SKM-1 (cell line): ENCODE measurements at regions not wholly inside any gene's neighbourhood (a gene's known extent, or its start where the extent isn't known, plus 50 kb on each side); places are given as distances from the start of the nearest gene placed in this dataset.
"Not testable (repeated sequence)": the region's sequence is repeated elsewhere in the genome, so short reads cannot be mapped to it uniquely, and the experiment has no call there.

Source experiments
- DNase-seq: peaks from one replicate; lab custom pipeline; 2025; ENCODE audit not compliant: unreplicated experiment; lab: John Stamatoyannopoulos, UW

- no peak for DNase-seq
Observed at GRCh38 chr2:147041121-147041494, 803.7 kb upstream of the ACVR2A start.

DNA sequence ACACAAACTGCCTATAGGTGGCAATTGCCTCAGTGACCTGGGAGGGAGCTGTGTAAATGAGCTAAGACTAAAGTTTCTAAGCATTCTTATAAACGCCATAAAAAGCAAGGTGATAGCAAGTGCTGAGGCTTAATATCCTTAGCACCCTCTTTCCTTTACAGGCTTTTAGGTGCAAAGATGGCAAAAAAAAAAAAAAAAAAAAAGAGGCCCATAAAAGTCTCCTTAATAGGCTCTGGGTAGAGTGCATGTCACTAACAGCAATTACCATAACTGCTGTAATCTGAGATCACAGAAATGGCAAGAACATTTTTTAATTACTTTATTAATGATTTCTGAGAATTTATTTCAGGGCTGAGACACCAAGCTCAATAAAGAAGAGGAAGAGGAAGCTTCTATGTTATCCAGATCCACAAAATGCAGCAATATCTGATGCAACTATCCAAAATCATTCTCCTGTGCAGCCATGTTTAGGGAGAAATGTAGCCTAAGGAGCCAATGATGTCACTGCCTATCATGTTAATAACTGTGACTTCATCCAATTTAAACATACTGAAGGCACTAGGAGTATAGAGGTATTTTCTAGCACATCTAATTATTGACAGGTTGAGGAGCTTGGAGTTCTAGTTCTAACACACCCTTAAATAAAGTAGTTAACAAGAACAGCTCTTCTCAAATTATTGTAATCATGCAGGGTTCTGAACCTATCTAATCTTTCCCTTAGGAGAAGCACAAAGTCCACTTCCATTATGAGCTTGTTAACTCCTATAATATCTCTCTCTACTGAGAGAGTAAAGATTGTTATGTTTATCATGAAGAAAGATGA lies 804.3 kb upstream of the ACVR2A start:
- DNase-seq = no peak

GRCh38 chr2:147037048-147037447 lies 807.8 kb upstream of the ACVR2A start:
- DNase-seq = no peak

DNA sequence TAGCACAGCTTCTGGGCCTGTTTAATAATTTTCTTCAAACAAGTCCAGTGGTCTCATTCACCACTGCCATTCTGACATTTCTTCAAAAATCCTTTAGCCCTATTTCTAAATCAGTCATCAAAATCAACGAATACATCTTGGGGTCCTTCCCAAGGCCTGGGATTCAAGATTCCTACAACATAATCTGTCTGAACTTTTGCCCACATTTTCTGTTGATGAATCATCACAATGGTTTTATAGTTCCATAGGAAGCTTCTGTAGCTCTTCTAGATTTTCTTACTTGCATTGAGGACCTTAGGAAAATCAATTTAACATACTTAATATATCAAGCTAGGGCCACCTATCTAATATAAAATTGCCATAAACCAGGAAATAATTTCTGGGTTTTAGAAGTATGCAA lies 811.8 kb upstream of the ACVR2A start:
- no peak for DNase-seq

DNA sequence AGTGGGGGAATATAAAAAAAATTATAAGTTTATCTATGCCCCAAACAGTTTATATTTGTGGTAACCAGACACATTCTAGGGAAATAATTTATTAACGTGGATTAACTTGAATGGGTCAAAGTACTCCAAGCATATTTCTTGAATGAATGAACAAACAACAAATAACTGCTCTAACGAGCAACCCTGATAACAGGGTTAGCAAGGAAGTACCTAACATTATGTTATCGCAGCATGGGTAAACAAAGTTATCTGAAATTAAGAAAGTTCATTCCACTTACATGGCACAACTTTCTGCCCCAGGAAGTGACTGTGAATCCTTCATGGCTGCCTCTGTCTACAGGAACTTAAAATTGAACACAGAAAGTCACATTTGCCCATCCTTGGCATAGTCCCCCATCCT lies 812.9 kb upstream of the ACVR2A start:
- no peak for DNase-seq

GRCh38 chr2:147030966-147031720 lies 813.7 kb upstream of the ACVR2A start:
- DNase-seq = no peak

DNA sequence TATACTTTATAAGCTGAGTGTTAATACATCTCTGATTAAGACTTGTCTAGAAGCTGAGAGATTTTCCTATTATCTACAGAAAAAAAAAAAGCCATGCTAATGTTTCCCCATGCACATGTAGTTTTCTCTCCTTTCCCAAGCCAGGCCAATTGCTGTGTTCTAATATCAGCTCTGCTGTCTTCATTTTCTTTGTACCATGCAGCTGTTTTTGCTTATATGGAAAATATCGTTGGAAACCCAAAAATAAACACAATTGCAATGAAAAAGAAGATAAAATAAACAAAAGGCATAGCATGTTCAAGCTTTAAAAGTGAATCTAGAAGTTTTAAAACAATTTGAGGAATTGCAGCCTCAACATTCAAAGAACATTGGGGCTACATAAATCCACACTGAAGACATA lies 817.4 kb upstream of the ACVR2A start:
- no peak for DNase-seq

DNA sequence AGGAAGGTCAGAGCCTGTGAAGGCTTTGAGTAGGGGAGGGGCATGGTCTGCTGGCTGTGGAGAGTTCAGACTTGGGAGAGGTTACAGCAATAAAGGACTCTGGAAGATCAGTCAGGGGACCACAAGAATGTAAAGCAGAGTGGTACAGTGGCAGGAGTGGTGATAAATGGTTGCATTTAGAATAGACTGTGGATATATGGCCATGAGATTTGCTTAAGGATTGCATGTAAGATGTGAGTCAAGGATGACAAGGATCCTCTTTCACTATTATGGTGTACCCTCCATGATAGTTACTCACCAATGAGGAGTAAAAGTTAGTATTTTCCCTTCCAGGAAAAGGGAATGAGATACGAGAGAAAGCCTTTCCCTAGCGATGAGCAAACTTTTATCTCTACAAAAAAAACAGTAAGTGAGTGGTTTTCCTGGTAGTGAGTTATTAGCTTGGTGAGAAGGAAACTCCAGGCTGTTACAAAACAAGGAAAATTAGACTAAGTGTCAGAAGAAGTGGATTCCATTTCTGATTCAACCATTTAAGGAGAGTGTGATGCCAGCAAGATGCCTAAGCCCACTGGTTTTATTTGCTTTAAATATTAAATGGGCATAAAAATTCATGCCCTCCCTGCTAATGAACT lies 818.0 kb upstream of the ACVR2A start:
- DNase-seq = no peak

- no peak for DNase-seq
Observed at GRCh38 chr2:147025646-147026585, 818.9 kb upstream of the ACVR2A start.

DNA sequence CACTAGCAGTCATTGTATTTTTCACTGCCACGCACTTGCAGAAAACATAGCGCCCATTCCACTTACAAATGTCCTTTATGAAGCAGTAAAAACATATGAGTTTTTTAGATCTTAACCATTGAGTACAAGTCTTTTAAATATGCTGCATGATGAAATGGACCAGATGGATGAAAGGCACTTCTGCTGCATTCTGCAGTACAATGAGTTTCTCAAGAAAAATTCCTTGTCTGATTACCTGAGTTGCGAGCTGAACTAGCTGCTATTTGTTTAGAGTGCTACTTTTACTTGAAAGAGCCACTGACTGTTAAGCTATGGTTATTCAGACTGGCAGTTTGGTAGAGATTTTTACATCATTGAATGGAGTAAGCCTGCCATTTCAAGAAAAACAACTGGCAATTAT lies 825.5 kb upstream of the ACVR2A start:
- DNase-seq = no peak

GRCh38 chr2:147017951-147018645 lies 826.7 kb upstream of the ACVR2A start:
- DNase-seq = no peak

GRCh38 chr2:147016181-147016580 lies 828.6 kb upstream of the ACVR2A start:
- DNase-seq = no peak

- no peak for DNase-seq
Observed at GRCh38 chr2:147015591-147015990, 829.2 kb upstream of the ACVR2A start.

DNA sequence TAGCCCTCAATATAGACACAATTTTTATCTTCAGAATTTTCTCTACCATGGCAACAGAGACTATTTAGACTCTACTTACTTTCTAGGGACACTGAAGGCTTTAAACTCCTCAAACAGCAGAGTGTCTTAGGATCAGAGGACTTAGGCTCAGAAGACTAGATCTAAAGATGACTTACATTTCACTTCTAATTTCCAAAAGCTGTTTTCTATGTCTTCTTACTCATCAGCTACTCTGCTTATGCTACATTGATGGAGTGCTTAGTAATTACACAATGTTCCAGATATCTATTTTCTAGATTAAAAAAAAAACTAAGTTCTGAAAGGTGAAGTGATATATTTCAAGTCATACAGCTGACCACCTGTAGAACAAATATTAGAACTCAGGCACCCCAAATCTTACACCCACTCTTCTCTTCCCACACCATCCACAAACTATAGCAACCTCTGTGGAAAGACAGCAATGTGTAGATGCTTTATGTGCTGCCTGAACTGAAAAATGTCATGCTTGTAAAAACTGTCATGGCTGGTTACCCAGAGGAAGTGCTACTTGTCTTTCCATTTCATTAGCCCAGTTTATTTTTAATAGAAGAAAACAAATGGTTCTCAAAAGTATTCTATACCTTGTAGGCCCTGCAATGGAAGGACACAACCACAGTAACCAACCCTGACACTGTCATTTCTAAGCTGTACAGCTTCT lies 831.0 kb upstream of the ACVR2A start:
- DNase-seq = no peak

DNA sequence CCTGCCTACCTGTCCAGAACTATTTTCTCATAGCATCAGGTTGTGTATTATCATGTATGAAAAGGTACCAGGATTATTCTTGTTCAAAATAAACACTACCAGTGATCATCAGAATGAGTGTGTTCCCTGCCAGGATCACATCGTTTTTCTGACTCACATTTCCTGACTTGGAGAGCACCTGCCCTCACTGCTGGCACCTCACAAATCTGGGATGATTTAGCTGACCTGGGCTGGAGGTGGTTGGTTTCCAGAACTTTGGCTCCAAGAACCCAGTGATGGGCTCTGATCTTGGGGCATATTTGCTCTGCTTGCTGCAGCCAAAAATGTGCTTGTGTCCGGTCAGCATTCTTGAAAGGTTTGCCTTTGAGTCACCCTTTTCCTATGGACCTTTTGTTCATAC lies 836.3 kb upstream of the ACVR2A start:
- no peak for DNase-seq

GRCh38 chr2:147006736-147007141 lies 838.1 kb upstream of the ACVR2A start:
- no peak for DNase-seq

DNA sequence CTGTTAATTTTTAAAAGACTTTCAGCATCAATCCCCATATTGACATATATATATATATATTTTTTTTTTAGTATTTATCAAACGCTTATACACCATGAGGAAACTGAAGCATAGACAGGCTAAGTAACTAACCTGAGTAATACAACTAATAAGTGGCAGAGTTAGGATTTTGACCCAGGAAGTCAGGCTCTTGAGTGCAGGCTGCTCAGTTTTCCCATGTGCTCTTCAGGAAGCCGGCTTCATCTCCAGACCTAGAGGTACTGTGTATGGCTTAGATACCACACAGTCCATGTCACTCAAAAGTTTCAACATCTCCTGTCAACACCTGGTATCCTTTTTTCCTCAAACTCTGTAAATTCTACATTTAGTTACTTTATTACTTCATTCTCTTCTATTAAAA lies 841.7 kb upstream of the ACVR2A start:
- DNase-seq = no peak

DNA sequence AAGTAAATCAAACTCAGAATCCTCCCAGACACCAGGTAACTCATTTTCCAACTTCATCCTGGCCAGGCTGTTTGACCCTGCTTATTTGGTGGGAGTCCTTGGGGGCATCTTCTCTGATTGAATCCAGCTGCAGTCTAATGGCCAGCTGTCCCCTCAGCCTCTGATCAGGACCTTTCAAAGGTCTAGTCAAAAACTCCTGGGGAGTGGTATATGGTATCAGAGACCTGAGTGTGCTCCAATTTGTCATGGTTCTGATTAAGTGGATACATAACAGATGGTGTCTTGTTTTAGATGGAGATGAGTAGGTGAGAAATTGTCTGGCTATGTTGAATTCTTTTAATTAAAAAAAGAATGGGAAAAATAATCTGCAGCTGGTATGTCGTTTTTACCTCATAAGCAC lies 842.6 kb upstream of the ACVR2A start:
- DNase-seq = no peak

- DNase-seq = no peak
Observed at GRCh38 chr2:147001061-147001460, 843.8 kb upstream of the ACVR2A start.

GRCh38 chr2:147000151-147000550 lies 844.7 kb upstream of the ACVR2A start:
- not testable (repeated sequence) for DNase-seq
